ENCODE measurements at regions not wholly inside any gene's neighbourhood (a gene's known extent, or its start where the extent isn't known, plus 50 kb on each side); places are given as distances from the start of the nearest gene placed in this dataset.

DNA sequence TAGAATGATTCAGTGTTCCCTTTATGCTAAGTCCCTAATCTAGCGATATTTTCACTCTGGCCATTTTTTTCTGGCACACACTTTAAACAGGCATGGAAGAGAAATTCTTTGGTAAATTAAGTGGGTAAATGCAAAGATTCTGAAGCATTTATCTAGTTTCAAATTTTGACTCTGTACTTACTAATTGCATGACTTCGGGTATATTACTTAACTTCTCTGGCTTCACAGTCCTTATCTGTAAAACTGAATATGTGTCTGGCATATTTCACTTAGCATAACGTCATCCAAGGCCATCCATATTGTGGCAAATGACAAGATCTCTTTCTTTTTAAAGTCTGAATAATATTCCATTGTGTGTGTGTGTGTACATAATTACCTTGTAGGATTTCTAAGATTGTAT, 114.5 kb downstream of the MBL2 start:
- Histone ChIP-seq H3K9ac (ENCODE audit: low read length in 3 of 3) (no peak overlapping the region), H3K9me3 (ENCODE audit: control insufficient read depth in 2 of 3, insufficient read depth in 1 of 3, low read length in 3 of 3) (no peaks in the 10 kb centered on the region), H3K27ac (ENCODE audit: low read depth in 2 of 2, low read length in 2 of 2) (no peak overlapping the region), H3K36me3 (ENCODE audit: control insufficient read depth in 2 of 3, insufficient read depth in 3 of 3, low read length in 3 of 3) (no peaks in the 10 kb centered on the region), H3K4me3 (ENCODE audit: low read length in 3 of 3) (no peak overlapping the region), H3K4me1 (ENCODE audit: control insufficient read depth in 2 of 3, insufficient read depth in 2 of 3, low read depth in 1 of 3, low read length in 3 of 3) (no peaks in the 10 kb centered on the region), H3K27me3 (ENCODE audit: control insufficient read depth, insufficient read depth, low read length) (no peaks in the 10 kb centered on the region)
- intact Hi-C loops (cut with DNase I), result no loop called here
- no peak for FAIRE-seq
- DNase-seq, result no peak
- TF ChIP-seq, protein P1, sequence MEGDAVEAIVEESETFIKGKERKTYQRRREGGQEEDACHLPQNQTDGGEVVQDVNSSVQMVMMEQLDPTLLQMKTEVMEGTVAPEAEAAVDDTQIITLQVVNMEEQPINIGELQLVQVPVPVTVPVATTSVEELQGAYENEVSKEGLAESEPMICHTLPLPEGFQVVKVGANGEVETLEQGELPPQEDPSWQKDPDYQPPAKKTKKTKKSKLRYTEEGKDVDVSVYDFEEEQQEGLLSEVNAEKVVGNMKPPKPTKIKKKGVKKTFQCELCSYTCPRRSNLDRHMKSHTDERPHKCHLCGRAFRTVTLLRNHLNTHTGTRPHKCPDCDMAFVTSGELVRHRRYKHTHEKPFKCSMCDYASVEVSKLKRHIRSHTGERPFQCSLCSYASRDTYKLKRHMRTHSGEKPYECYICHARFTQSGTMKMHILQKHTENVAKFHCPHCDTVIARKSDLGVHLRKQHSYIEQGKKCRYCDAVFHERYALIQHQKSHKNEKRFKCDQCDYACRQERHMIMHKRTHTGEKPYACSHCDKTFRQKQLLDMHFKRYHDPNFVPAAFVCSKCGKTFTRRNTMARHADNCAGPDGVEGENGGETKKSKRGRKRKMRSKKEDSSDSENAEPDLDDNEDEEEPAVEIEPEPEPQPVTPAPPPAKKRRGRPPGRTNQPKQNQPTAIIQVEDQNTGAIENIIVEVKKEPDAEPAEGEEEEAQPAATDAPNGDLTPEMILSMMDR (IDR thresholded peaks at IDR 0.05; ENCODE audit: borderline replicate concordance, extremely low read depth, insufficient read depth), result no peak

DNA sequence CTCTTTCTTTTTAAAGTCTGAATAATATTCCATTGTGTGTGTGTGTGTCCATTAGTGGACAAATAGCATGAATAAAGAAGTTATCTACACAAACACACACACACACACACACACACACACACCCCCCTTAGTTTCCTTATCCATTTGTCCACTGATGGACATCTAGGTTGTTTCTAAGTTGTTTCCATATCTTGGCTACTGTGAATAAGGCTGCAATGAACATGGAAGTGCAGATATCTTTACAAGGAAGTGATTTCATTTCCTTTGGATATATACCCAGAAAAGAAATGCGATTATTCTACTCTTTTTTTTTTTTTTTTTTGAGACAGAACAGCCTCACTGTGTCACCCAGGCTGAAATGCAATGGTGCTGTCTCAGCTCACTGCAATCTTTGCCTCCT, 113.5 kb downstream of the MBL2 start:
- no peak overlapping the region for H3K9ac ChIP-seq (ENCODE audit: low read length in 3 of 3)
- FAIRE-seq, result no peak
- H3K27me3 ChIP-seq (ENCODE audit: control insufficient read depth, insufficient read depth, low read length), result no peaks in the 10 kb centered on the region

DNA sequence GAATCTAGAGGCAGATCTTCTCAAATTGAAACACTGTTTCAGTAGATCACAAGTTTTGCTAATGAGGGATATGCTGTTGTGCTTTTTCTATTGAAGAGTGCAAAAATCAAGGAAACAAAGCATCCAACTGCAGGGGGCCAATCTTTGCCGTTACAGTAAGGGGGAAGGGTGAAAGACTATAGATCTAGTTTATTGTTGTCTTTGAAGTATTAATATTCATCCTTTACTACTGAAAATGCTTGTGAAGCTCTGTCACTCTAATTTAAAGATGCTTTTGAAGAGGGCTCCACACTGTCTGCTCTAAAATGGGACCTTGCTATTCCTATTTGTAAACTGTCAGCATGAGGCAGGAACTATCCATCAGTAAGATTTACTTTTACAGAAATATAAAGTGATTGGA, 110.3 kb downstream of the MBL2 start:
- no peaks in the 10 kb centered on the region for H3K36me3 ChIP-seq (ENCODE audit: control insufficient read depth in 2 of 3, insufficient read depth in 3 of 3, low read length in 3 of 3)
- no peak overlapping the region for H3K27ac ChIP-seq (ENCODE audit: low read depth in 2 of 2, low read length in 2 of 2)
- peaks cover 0 to 5% (median 0%) of the 10 kb centered on the region in 3 donors for H3K9me3 ChIP-seq (ENCODE audit: control insufficient read depth in 2 of 3, insufficient read depth in 1 of 3, low read length in 3 of 3)
- no peak overlapping the region for H3K4me3 ChIP-seq (ENCODE audit: low read length in 3 of 3)
- no peak for DNase-seq
- H3K9ac ChIP-seq (ENCODE audit: low read length in 3 of 3), result no peak overlapping the region
- no peaks in the 10 kb centered on the region for H3K27me3 ChIP-seq (ENCODE audit: control insufficient read depth, insufficient read depth, low read length)
- no peak for FAIRE-seq
- H3K4me1 ChIP-seq (ENCODE audit: control insufficient read depth in 2 of 3, insufficient read depth in 2 of 3, low read depth in 1 of 3, low read length in 3 of 3), result no peaks in the 10 kb centered on the region
- TF ChIP-seq, protein P1 (IDR thresholded peaks at IDR 0.05; ENCODE audit: borderline replicate concordance, extremely low read depth, insufficient read depth), result no peak
- intact Hi-C loops (cut with DNase I), result no loop called here

More for the DNA sequence above, 113.5 kb downstream of the MBL2 start:
- Histone ChIP-seq H3K36me3 (ENCODE audit: control insufficient read depth in 2 of 3, insufficient read depth in 3 of 3, low read length in 3 of 3) (no peaks in the 10 kb centered on the region), H3K9me3 (ENCODE audit: control insufficient read depth in 2 of 3, insufficient read depth in 1 of 3, low read length in 3 of 3) (no peaks in the 10 kb centered on the region), H3K4me1 (ENCODE audit: control insufficient read depth in 2 of 3, insufficient read depth in 2 of 3, low read depth in 1 of 3, low read length in 3 of 3) (no peaks in the 10 kb centered on the region), H3K4me3 (ENCODE audit: low read length in 3 of 3) (no peak overlapping the region), H3K27ac (ENCODE audit: low read depth in 2 of 2, low read length in 2 of 2) (no peak overlapping the region)
- DNase-seq, result no peak
- TF ChIP-seq, protein P1 (IDR thresholded peaks at IDR 0.05; ENCODE audit: borderline replicate concordance, extremely low read depth, insufficient read depth), result no peak
- intact Hi-C loops (cut with DNase I), result no loop called here

DNA sequence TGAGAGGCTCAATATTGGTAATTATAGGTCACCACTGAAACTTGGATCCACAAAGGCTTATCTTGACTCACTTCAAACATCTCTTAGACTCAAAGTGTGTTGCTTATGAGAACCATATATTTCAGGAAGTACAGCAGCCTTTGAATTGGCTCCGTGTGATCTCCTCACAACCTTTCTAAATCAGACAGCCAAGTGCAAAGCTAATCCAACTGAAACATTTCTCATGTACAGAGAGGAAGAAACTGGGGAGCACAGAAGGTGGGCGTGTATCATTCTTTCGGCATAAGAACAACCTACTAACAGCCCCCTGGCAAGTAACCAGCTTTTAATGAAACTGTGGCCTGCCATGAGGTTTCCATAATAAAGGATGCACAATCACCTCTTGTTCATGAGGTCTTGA, 109.4 kb downstream of the MBL2 start:
- Histone ChIP-seq H3K4me3 (ENCODE audit: low read length in 3 of 3) (no peak overlapping the region), H3K9ac (ENCODE audit: low read length in 3 of 3) (no peak overlapping the region), H3K27ac (ENCODE audit: low read depth in 2 of 2, low read length in 2 of 2) (no peak overlapping the region), H3K27me3 (ENCODE audit: control insufficient read depth, insufficient read depth, low read length) (no peaks in the 10 kb centered on the region), H3K36me3 (ENCODE audit: control insufficient read depth in 2 of 3, insufficient read depth in 3 of 3, low read length in 3 of 3) (no peaks in the 10 kb centered on the region), H3K4me1 (ENCODE audit: control insufficient read depth in 2 of 3, insufficient read depth in 2 of 3, low read depth in 1 of 3, low read length in 3 of 3) (no peaks in the 10 kb centered on the region), H3K9me3 (ENCODE audit: control insufficient read depth in 2 of 3, insufficient read depth in 1 of 3, low read length in 3 of 3) (peaks cover 0 to 7% (median 0%) of the 10 kb centered on the region in 3 donors)
- DNase-seq, result no peak
- TF ChIP-seq, protein P1 (IDR thresholded peaks at IDR 0.05; ENCODE audit: borderline replicate concordance, extremely low read depth, insufficient read depth), result no peak
- FAIRE-seq, result no peak
- intact Hi-C loops (cut with DNase I), result no loop called here
